ENCODE measurements at regions not wholly inside any gene's neighbourhood (a gene's known extent, or its start where the extent isn't known, plus 50 kb on each side); places are given as distances from the start of the nearest gene placed in this dataset.
A peak's percentile ranks its signal among the peaks of the same experiment; 100 is the strongest.

GRCh38 chr15:25532269-25533140 lies 93.7 kb upstream of the UBE3A start:
- Mint-ChIP-seq H3K27ac (no peak overlapping the region), H3K9me3 (peaks cover 0 to 8% of the 10 kb centered on the region in 2 donors), H3K36me3 (no peaks in the 10 kb centered on the region)
- DNase-seq (ENCODE audit: low spot score in 2 of 2) (no peak), ATAC-seq (no peak)

GRCh38 chr15:25529774-25530173 lies 91.0 kb upstream of the UBE3A start:
- ATAC-seq = no peak
- Mint-ChIP-seq H3K27ac (no peak overlapping the region), H3K9me3 (peaks cover 0 to 5% of the 10 kb centered on the region in 2 donors), H3K36me3 (no peaks in the 10 kb centered on the region)
- no peak for DNase-seq (ENCODE audit: low spot score in 2 of 2)

GRCh38 chr15:25527118-25527517 lies 88.3 kb upstream of the UBE3A start:
- Mint-ChIP-seq H3K9me3 (peaks cover 9 to 17% of the 10 kb centered on the region in 2 donors), H3K36me3 (no peaks in the 10 kb centered on the region), H3K27ac (no peak overlapping the region)
- DNase-seq (ENCODE audit: low spot score in 2 of 2) = no peak
- peak; percentile 37 to 88 for ATAC-seq

- Mint-ChIP-seq H3K36me3 (peaks cover 0 to 9% of the 10 kb centered on the region in 2 donors), H3K27ac (no peak overlapping the region), H3K9me3 (peaks cover 9 to 17% of the 10 kb centered on the region in 2 donors)
- ATAC-seq (no peak), DNase-seq (ENCODE audit: low spot score in 2 of 2) (no peak)
Measured at GRCh38 chr15:25525741-25526140, 86.9 kb upstream of the UBE3A start.

- ATAC-seq (no peak), DNase-seq (ENCODE audit: low spot score in 2 of 2) (no peak)
- H3K36me3 Mint-ChIP-seq = no peaks in the 10 kb centered on the region
- no peak overlapping the region for H3K27ac Mint-ChIP-seq
- no peaks in the 10 kb centered on the region for H3K9me3 Mint-ChIP-seq
Measured at GRCh38 chr15:25515633-25516032, 76.8 kb upstream of the UBE3A start.

GRCh38 chr15:25514522-25514921 lies 75.7 kb upstream of the UBE3A start:
- no peak for ATAC-seq
- no peak for DNase-seq (ENCODE audit: low spot score in 2 of 2)
- no peaks in the 10 kb centered on the region for H3K36me3 Mint-ChIP-seq
- H3K27ac Mint-ChIP-seq = no peak overlapping the region
- no peaks in the 10 kb centered on the region for H3K9me3 Mint-ChIP-seq

GRCh38 chr15:25512957-25513356 lies 74.1 kb upstream of the UBE3A start:
- DNase-seq (ENCODE audit: low spot score in 2 of 2) (no peak), ATAC-seq (no peak)
- no peaks in the 10 kb centered on the region for H3K36me3 Mint-ChIP-seq
- no peak overlapping the region for H3K27ac Mint-ChIP-seq
- no peaks in the 10 kb centered on the region for H3K9me3 Mint-ChIP-seq

GRCh38 chr15:25510146-25510545 lies 71.3 kb upstream of the UBE3A start:
- Mint-ChIP-seq H3K27ac (no peak overlapping the region), H3K9me3 (no peaks in the 10 kb centered on the region), H3K36me3 (no peaks in the 10 kb centered on the region)
- DNase-seq (ENCODE audit: low spot score in 2 of 2) = no peak
- ATAC-seq = no peak

- no peaks in the 10 kb centered on the region for H3K9me3 Mint-ChIP-seq
- H3K36me3 Mint-ChIP-seq = no peaks in the 10 kb centered on the region
- no peak for DNase-seq (ENCODE audit: low spot score in 2 of 2)
- no peak overlapping the region for H3K27ac Mint-ChIP-seq
- ATAC-seq = no peak
Measured at GRCh38 chr15:25509703-25510102, 70.9 kb upstream of the UBE3A start.

- ATAC-seq (no peak), DNase-seq (ENCODE audit: low spot score in 2 of 2) (no peak)
- no peak overlapping the region for H3K27ac Mint-ChIP-seq
- H3K36me3 Mint-ChIP-seq = no peaks in the 10 kb centered on the region
- H3K9me3 Mint-ChIP-seq = no peaks in the 10 kb centered on the region
Measured at GRCh38 chr15:25508369-25509002, 69.7 kb upstream of the UBE3A start.

GRCh38 chr15:25504307-25504706 lies 65.5 kb upstream of the UBE3A start:
- DNase-seq (ENCODE audit: low spot score in 2 of 2) (no peak), ATAC-seq (no peak)
- H3K36me3 Mint-ChIP-seq = no peaks in the 10 kb centered on the region
- no peak overlapping the region for H3K27ac Mint-ChIP-seq
- H3K9me3 Mint-ChIP-seq = no peaks in the 10 kb centered on the region

- ATAC-seq = no peak
- no peaks in the 10 kb centered on the region for H3K9me3 Mint-ChIP-seq
- H3K36me3 Mint-ChIP-seq = no peaks in the 10 kb centered on the region
- DNase-seq (ENCODE audit: low spot score in 2 of 2) = no peak
- H3K27ac Mint-ChIP-seq = no peak overlapping the region
Measured at GRCh38 chr15:25501828-25502446, 63.1 kb upstream of the UBE3A start.

- Mint-ChIP-seq H3K27ac (no peak overlapping the region), H3K9me3 (peaks cover 0 to 4% of the 10 kb centered on the region in 2 donors), H3K36me3 (no peaks in the 10 kb centered on the region)
- no peak for DNase-seq (ENCODE audit: low spot score in 2 of 2)
- ATAC-seq = no peak
Measured at GRCh38 chr15:25498835-25499234, 60.0 kb upstream of the UBE3A start.

GRCh38 chr15:25497934-25498333 lies 59.1 kb upstream of the UBE3A start:
- H3K9me3 Mint-ChIP-seq = peaks cover 0 to 6% of the 10 kb centered on the region in 2 donors
- H3K27ac Mint-ChIP-seq = no peak overlapping the region
- H3K36me3 Mint-ChIP-seq = no peaks in the 10 kb centered on the region
- DNase-seq (ENCODE audit: low spot score in 2 of 2) = no peak
- no peak for ATAC-seq

- Mint-ChIP-seq H3K9me3 (peaks cover 6 to 12% of the 10 kb centered on the region in 2 donors), H3K27ac (no peak overlapping the region), H3K36me3 (peaks cover 0 to 5% of the 10 kb centered on the region in 2 donors)
- DNase-seq (ENCODE audit: low spot score in 2 of 2) (no peak), ATAC-seq (no peak)
Measured at GRCh38 chr15:25493823-25494526, 55.2 kb upstream of the UBE3A start.

- Mint-ChIP-seq H3K36me3 (peaks cover 0 to 5% of the 10 kb centered on the region in 2 donors), H3K9me3 (peaks cover 8 to 14% of the 10 kb centered on the region in 2 donors), H3K27ac (no peak overlapping the region)
- ATAC-seq (no peak), DNase-seq (ENCODE audit: low spot score in 2 of 2) (no peak)
Measured at GRCh38 chr15:25492315-25492714, 53.5 kb upstream of the UBE3A start.
